ENCODE measurements at regions not wholly inside any gene's neighbourhood (a gene's known extent, or its start where the extent isn't known, plus 50 kb on each side); places are given as distances from the start of the nearest gene placed in this dataset.

GRCh38 chrX:67780694-67781109, 236.9 kb downstream of the AR start:
- DNase-seq, result peak; percentile 0

- DNase-seq, result no peak
Observed at GRCh38 chrX:67781132-67781531, 237.3 kb downstream of the AR start.

DNA sequence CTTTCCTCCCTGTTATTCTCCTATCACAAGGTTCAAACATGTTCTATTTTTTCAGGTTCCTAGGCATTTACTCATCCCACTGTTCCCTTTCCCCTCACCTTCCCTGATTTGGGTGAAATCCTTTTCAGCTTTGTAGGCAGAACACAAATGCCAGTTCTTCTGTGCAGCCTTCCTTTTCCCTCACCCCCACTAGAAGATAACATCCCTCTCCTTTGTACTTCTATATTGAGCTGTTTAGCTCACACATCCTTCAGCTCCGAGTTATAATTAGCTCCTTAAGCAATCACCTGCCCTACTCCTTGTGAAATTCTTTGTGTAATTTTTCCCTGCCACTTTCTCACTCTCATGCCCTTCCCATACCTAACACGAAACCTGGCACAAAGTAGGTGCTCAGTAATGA, 240.9 kb downstream of the AR start:
- DNase-seq, result no peak

- DNase-seq, result no peak
Observed at GRCh38 chrX:67787196-67787595, 243.4 kb downstream of the AR start.

DNA sequence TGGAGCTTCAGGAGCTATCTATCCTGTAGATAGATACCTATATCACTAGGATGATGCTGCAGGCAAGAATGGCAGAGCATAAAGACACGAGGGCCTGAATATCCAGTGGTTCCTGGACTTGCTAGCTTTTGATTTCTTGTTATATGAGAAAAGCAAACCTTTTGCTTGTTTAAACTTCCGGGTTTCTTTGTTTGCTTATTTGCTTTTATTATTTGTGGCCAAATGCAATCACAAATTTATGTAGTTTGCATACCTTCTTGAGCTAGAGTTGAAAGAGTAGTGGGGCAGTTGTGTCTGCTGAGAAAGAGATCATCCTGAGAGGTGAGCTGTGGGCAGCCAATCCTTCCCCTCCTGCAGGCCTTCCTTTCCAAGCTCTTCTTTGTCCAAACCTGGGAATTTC, 245.7 kb downstream of the AR start:
- DNase-seq, result no peak

All from NCI-H82 (cell line).